Stomach (tissue), 8 donors: ENCODE measurements at regions not wholly inside any gene's neighbourhood (a gene's known extent, or its start where the extent isn't known, plus 50 kb on each side); places are given as distances from the start of the nearest gene placed in this dataset.
"Not testable (repeated sequence)": the region's sequence is repeated elsewhere in the genome, so short reads cannot be mapped to it uniquely, and the experiment has no call there.

Source experiments
- DNase-seq, 2 donors: peaks; one replicate each; pipeline versions ENCODE4 v3.0.0 to v3.0.0-alpha.2; 2013 to 2019
- H3K27ac ChIP-seq, 5 donors: fragments of 200-600 bp in 4 of 5; sonication (generic) in 4 of 5; one replicate each; pipeline ENCODE4 v1.5.1; 2013 to 2019; ENCODE audit warnings: mild to moderate bottlenecking in 1 of 5, moderate library complexity in 1 of 5
- H3K27me3 ChIP-seq, 3 donors: fragments of 200-600 bp; sonication (generic); one replicate each; pipeline ENCODE4 v1.5.1; 2017 to 2019; ENCODE audit warnings: mixed run types in 1 of 3
- H3K36me3 ChIP-seq, 4 donors: fragments of 200-600 bp; sonication (generic); 1 replicate in 3 of 4; 2 replicates in 1 of 4; pipeline ENCODE4 v1.5.1; 2016 to 2019
- H3K4me1 ChIP-seq, 4 donors: fragments of 200-600 bp; sonication (generic); one replicate each; pipeline ENCODE4 v1.5.1; 2016 to 2019
- H3K4me3 ChIP-seq, 4 donors: fragments of 200-600 bp; sonication (generic) in 3 of 4; one replicate each; pipeline ENCODE4 v1.5.1; 2016 to 2019; ENCODE audit warnings: mild to moderate bottlenecking in 1 of 4
- H3K9me3 ChIP-seq, 4 donors: fragments of 200-600 bp; sonication (generic); one replicate each; pipeline ENCODE4 v1.5.1; 2016 to 2019
- EP300 ChIP-seq: sonication (generic); formaldehyde crosslinking; IDR thresholded peaks from one replicate; pipeline ENCODE4 v1.6.1; 2017; ENCODE audit warnings: antibody characterized with exemption
- POLR2A ChIP-seq, 4 donors: fragments of 450-650 bp; IDR thresholded peaks; one replicate each; pipeline ENCODE4 v1.6.1; 2016; ENCODE audit warnings: antibody characterized with exemption in 4 of 4, control low read depth in 2 of 4, mild to moderate bottlenecking in 1 of 4, moderate library complexity in 1 of 4
- POLR2AphosphoS5 ChIP-seq, 3 donors: sonication (generic); formaldehyde crosslinking; IDR thresholded peaks; one replicate each; pipeline ENCODE4 v1.6.1; 2016; ENCODE audit warnings: antibody characterized with exemption in 3 of 3
- whole genome bisulfite sequencing, 5 donors: extraction: QIAGEN DNeasy Blood & Tissue Kit in 3 of 5; methylation state at CpG; one replicate each; pipeline versions ENCODE4 v1.1.5 to v1.1.7; 2013 to 2018; 5-methylcytosine and 5-hydroxymethylcytosine counted together
- intact Hi-C: fragments of 100-400 bp; cut with DNase I; formaldehyde crosslinking; loops from one replicate; pipeline ENCODE4 v1.15.1; 2023; ENCODE audit warnings: low total_unique reads
- TF ChIP-seq, protein P1 (sequence below), 7 experiments: fragments of 450-650 bp in 4 of 7; fragments of 200-600 bp in 3 of 7; sonication (generic) in 3 of 7; IDR thresholded peaks; one replicate each; pipeline ENCODE4 v1.5.1; 2016 to 2019; ENCODE audit warnings: antibody characterized with exemption in 7 of 7, control low read depth in 2 of 7, mild to moderate bottlenecking in 1 of 7
- donor health status: healthy with polysubstance abuse.
- donor health status: Bipolar disorder and iron deficiency.
- donor health status: healthy.

DNA sequence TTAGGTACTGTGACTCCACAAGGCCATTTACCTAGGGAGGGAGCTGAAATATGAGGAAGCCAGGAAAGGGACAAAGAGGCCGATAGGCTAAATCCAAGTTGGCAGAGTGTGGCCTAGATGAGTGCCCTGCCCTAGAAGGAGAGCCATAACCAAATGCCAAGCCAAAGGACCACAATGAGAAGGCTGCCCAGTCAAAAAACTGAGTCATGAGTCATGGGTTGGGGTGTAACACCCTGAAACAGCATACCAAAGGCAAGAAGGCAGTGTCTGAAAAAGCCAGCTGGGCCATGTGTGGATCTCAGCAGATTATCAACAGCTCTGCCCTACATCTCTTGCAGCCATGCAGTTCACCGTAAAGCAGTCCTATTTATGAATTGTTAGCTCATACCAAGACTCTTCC, 171.7 kb downstream of the PHLDA1 start:
- no peaks in the 10 kb centered on the region for H3K36me3 ChIP-seq
- H3K27me3 ChIP-seq, result no peaks in the 10 kb centered on the region
- H3K9me3 ChIP-seq, result no peaks in the 10 kb centered on the region
- H3K4me3 ChIP-seq, result no peak overlapping the region
- TF ChIP-seq, protein P1, sequence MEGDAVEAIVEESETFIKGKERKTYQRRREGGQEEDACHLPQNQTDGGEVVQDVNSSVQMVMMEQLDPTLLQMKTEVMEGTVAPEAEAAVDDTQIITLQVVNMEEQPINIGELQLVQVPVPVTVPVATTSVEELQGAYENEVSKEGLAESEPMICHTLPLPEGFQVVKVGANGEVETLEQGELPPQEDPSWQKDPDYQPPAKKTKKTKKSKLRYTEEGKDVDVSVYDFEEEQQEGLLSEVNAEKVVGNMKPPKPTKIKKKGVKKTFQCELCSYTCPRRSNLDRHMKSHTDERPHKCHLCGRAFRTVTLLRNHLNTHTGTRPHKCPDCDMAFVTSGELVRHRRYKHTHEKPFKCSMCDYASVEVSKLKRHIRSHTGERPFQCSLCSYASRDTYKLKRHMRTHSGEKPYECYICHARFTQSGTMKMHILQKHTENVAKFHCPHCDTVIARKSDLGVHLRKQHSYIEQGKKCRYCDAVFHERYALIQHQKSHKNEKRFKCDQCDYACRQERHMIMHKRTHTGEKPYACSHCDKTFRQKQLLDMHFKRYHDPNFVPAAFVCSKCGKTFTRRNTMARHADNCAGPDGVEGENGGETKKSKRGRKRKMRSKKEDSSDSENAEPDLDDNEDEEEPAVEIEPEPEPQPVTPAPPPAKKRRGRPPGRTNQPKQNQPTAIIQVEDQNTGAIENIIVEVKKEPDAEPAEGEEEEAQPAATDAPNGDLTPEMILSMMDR (IDR thresholded peaks at IDR 0.05), result no peak
- no peak for TF ChIP-seq POLR2AphosphoS5 (IDR thresholded peaks at IDR 0.05)
- no peak for TF ChIP-seq EP300
- TF ChIP-seq POLR2A (IDR thresholded peaks at IDR 0.05), result no peak
- intact Hi-C loops, result no loop called here
- no peak for DNase-seq
- 35 to 63% (median 44%) methylated on average over 2 of the region's 2 CpGs for WGBS, 5 donors
- peaks cover 0 to 4% (median 0%) of the 10 kb centered on the region in 4 donors for H3K4me1 ChIP-seq
- H3K27ac ChIP-seq, result no peak overlapping the region

DNA sequence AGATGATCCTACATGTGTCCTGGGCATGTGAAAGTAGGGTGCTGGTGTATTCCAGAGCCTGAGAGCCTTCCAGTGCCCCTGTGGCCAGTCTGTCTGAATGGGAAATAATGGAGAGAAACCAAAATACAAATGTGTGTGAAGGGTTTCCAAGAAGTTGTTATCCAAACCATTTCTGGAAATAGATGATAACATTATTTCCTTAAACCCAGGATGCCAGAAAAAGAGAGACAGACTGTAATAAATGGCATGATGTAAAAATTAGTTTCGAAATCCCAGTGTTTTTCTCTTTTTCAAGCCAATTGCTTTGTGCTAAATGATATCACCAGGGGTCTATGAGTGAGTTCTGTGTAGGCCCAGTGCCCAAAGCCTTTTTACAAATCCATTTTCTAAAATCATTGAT, 175.3 kb downstream of the PHLDA1 start:
- no peaks in the 10 kb centered on the region for H3K27me3 ChIP-seq
- no peaks in the 10 kb centered on the region for H3K9me3 ChIP-seq
- no peak overlapping the region for H3K4me3 ChIP-seq
- H3K27ac ChIP-seq, result peak overlapping the region in 1 of 5 donors; percentile 9
- intact Hi-C loops, result no loop called here
- H3K36me3 ChIP-seq, result no peaks in the 10 kb centered on the region
- no peak for TF ChIP-seq EP300
- no peak for TF ChIP-seq POLR2A (IDR thresholded peaks at IDR 0.05)
- TF ChIP-seq, protein P1 (IDR thresholded peaks at IDR 0.05), result no peak
- no peak for TF ChIP-seq POLR2AphosphoS5 (IDR thresholded peaks at IDR 0.05)
- WGBS, 5 donors, result 51 to 76% (median 71%) methylated on average over 1 of the region's 1 CpG
- peak in 1 of 2 donors; percentile 31 for DNase-seq
- H3K4me1 ChIP-seq, result no peaks in the 10 kb centered on the region

DNA sequence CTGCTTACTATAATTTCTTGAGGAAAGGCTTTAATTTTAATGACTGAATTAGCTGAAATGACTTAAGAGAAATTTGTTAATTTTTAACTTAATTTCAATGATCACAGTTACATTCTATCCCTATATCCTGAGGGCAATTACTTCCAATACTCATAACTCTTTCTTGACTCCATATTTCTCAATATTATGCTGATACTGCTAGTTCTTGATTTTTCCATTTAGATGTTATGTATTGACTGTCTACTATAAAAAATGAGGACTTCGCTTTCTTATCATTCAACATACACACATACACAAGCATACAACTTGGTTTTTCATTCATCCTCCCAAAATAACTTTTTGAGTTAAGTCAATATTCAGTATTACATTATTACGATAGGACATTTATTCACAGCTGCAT, 176.2 kb downstream of the PHLDA1 start:
- intact Hi-C loops, result no loop called here
- Histone ChIP-seq H3K9me3 (no peaks in the 10 kb centered on the region), H3K27me3 (no peaks in the 10 kb centered on the region), H3K27ac (no peak overlapping the region), H3K4me3 (no peak overlapping the region), H3K4me1 (no peaks in the 10 kb centered on the region), H3K36me3 (no peaks in the 10 kb centered on the region)
- TF ChIP-seq POLR2A (IDR thresholded peaks at IDR 0.05) (no peak), EP300 (no peak), POLR2AphosphoS5 (IDR thresholded peaks at IDR 0.05) (no peak)
- TF ChIP-seq, protein P1 (IDR thresholded peaks at IDR 0.05), result no peak
- no peak for DNase-seq
- 96 to 98% (median 97%) methylated on average over 2 of the region's 2 CpGs for WGBS, 5 donors

DNA sequence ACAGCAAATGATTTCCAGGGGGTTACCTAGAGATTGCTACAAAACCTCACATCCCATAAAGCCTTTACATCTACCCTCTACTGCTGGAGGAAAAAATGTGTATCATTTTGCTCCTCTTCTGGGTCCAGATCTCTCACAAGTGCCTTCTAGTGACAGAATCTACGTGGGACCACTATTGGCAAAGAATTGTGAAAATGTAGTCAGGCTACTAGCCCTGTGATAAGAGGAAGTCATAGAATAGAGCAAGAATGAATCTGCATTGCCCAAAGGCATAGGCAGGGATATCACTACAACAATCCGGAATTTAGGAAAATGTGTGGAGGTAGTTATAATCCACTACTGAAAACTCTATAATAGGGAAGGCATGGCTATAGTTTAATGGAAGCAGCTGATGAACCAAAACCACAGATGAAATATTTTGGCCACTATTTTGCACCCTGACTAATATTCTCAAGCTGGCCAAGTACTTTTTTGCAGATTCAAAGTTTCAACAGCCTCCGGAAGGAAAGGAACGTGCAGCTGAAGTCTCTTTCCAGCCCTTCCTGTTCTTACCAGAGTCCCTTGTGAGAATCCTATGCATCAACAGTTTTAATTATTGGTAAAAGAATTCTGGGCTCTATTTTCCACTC, 176.8 kb downstream of the PHLDA1 start:
- intact Hi-C loops, result no loop called here
- no peak overlapping the region for H3K27ac ChIP-seq

DNA sequence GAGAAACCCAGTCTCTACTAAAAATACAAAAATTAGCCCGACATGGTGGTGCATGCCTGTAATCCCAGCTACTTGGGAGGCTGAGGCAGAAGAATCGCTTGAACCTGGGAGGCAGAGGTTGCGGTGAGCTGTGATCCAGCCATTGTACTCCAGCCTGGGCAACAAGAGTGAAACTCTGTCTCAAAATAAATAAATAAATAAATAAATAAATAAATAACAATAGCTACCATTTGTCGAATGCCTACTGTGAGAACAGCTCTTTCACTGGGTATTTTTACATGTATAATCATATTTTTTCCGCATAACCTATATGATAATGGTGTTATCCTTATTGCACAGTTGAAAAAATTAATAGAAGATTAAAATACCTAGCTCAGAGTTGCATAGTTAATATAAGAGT, 177.4 kb downstream of the PHLDA1 start:
- WGBS, 5 donors, result 95 to 99% (median 97%) methylated on average over 5 of the region's 5 CpGs
- H3K27ac ChIP-seq, H3K4me1 ChIP-seq: not testable (repeated sequence)

More for the DNA sequence above, 176.8 kb downstream of the PHLDA1 start:
- DNase-seq, result no peak
- Histone ChIP-seq H3K4me1 (peaks cover 0 to 1% (median 0%) of the 10 kb centered on the region in 4 donors), H3K27me3 (no peaks in the 10 kb centered on the region), H3K36me3 (no peaks in the 10 kb centered on the region), H3K4me3 (no peak overlapping the region), H3K9me3 (no peaks in the 10 kb centered on the region)
- TF ChIP-seq POLR2A (IDR thresholded peaks at IDR 0.05) (no peak), POLR2AphosphoS5 (IDR thresholded peaks at IDR 0.05) (no peak), EP300 (no peak)
- TF ChIP-seq, protein P1 (IDR thresholded peaks at IDR 0.05), result no peak
- WGBS, 5 donors, result 81 to 85% (median 84%) methylated on average over 4 of the region's 4 CpGs

More for the DNA sequence above, 177.4 kb downstream of the PHLDA1 start:
- DNase-seq, H3K36me3 ChIP-seq, H3K9me3 ChIP-seq, H3K4me3 ChIP-seq, H3K27me3 ChIP-seq, intact Hi-C loops: not testable (repeated sequence)
